GM06990 (cell line): ENCODE measurements at regions not wholly inside any gene's neighbourhood (a gene's known extent, or its start where the extent isn't known, plus 50 kb on each side); places are given as distances from the start of the nearest gene placed in this dataset.

Source experiments
- DNase-seq: peaks from one replicate; pipeline ENCODE4 v3.0.0-alpha.2; 2011; ENCODE audit not compliant: insufficient read length; ENCODE audit errors: extremely low read depth
- H3K27me3 ChIP-seq: replicated peaks from 2 replicates; pipeline ENCODE4 v1.6.0; 2011; ENCODE audit warnings: low read length; ENCODE audit not compliant: control insufficient read depth, insufficient read depth
- H3K36me3 ChIP-seq: 2 replicates; pipeline ENCODE4 v1.5.1; 2011; ENCODE audit warnings: low read length; ENCODE audit not compliant: control insufficient read depth, insufficient read depth
- H3K4me3 ChIP-seq: replicated peaks from 2 replicates; pipeline ENCODE4 v1.5.1; 2011; ENCODE audit warnings: low read depth, mild to moderate bottlenecking, control low read depth, low read length
- CTCF ChIP-seq: IDR thresholded peaks from 2 replicates; pipeline ENCODE4 v1.5.1; 2011; ENCODE audit warnings: low read length, control low read depth, mild to moderate bottlenecking, inconsistent platforms; ENCODE audit not compliant: insufficient read depth, poor library complexity, severe bottlenecking

- TF ChIP-seq CTCF = no peak
- Histone ChIP-seq H3K36me3 (no peaks in the 10 kb centered on the region), H3K4me3 (no peak overlapping the region), H3K27me3 (no peaks in the 10 kb centered on the region)
- no peak for DNase-seq
Observed at GRCh38 chr1:177451191-177451590, 280.4 kb downstream of the BRINP2 start.

GRCh38 chr1:177448652-177449357 lies 278.0 kb downstream of the BRINP2 start:
- H3K27me3 ChIP-seq = no peaks in the 10 kb centered on the region
- TF ChIP-seq CTCF = no peak
- no peaks in the 10 kb centered on the region for H3K36me3 ChIP-seq
- no peak for DNase-seq
- H3K4me3 ChIP-seq = no peak overlapping the region

GRCh38 chr1:177448036-177448615 lies 277.4 kb downstream of the BRINP2 start:
- no peak overlapping the region for H3K4me3 ChIP-seq

DNA sequence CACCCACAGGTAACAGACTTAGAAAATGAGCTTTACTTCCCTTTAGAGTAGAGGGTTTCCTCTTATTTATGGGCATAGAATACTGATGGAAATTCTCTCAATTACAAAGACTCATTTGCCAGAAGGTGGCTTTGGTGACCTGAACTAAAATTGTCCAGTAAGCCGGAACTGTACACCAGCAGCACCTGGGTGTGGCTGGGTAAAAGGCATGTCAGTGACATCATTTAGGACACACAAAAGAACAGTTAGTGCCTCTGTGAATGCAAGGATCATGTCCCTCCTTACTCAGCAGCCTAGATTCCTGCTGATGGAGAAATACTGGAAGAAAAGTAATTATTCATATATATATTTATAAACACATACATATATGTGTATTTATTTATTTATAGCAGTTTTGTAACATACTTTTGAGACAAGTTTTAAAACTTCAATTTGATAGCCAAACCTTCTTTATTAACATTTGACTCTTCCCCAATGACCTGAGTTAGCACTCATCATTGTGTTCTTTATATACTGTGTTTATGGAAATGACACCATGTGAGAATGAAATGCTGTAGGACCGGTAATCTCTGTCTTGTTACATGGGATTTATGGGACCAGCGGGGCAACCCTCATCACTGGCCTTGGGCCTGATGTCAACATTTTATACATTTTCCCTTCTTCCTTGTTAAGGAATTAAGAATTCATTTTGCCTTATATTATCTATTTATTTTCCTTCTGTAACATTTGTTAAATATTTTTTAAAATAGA lies 274.4 kb downstream of the BRINP2 start:
- no peak for DNase-seq
- Histone ChIP-seq H3K27me3 (no peaks in the 10 kb centered on the region), H3K4me3 (no peak overlapping the region), H3K36me3 (no peaks in the 10 kb centered on the region)
- no peak for TF ChIP-seq CTCF

More at GRCh38 chr1:177448036-177448615, 277.4 kb downstream of the BRINP2 start:
- no peaks in the 10 kb centered on the region for H3K36me3 ChIP-seq
- H3K27me3 ChIP-seq = no peaks in the 10 kb centered on the region
- DNase-seq = no peak
- no peak for TF ChIP-seq CTCF

DNA sequence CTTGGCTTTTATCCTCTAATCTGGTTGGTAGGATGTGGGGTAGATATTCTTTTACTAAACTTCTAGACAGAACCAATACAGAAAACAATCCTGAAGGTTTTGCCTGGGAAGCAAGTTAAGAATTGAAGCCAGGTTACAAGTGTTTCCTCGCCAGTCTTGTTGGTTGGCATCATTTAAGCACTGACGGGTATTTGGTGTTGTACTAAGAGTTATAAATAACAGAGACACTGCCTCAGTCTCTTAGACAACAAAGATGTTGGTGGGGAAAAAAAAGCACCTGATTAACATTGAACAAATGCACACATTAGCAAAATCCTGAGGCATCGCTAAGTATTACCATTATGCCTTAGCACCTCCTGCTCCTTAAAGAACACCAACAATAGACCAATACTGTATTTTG lies 272.2 kb downstream of the BRINP2 start:
- DNase-seq = no peak
- no peak overlapping the region for H3K4me3 ChIP-seq
- no peaks in the 10 kb centered on the region for H3K27me3 ChIP-seq
- no peak for TF ChIP-seq CTCF
- no peaks in the 10 kb centered on the region for H3K36me3 ChIP-seq
